GM12891 (cell line): ENCODE measurements at regions not wholly inside any gene's neighbourhood (a gene's known extent, or its start where the extent isn't known, plus 50 kb on each side); places are given as distances from the start of the nearest gene placed in this dataset.

Source experiments
- POLR2A ChIP-seq: IDR thresholded peaks from 2 replicates; pipeline ENCODE4 v1.6.1; 2011; ENCODE audit warnings: low read depth, low read length, control low read depth
- POLR2AphosphoS5 ChIP-seq: IDR thresholded peaks from 2 replicates; pipeline ENCODE4 v1.6.1; 2011; ENCODE audit warnings: low read depth, low read length, control low read depth

DNA sequence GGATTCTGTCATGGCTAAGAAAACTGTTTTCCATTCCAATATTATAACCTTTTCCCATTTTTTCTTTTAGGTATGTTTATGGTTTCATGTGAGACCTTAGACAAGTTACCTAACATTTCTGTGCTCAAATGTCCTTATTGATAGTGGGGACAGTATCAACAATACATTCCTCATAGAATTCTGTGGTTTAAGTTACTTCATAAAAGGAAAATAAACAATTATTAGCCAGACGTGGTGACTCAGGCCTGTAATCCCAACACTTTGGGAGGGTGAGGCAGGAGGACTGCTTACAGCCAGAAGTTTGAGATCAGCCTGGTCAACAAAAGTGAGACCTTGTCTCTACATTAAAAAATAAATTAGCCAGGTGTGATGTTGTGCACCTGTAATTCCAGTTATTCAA lies 436.8 kb upstream of the CNTN4 start:
- TF ChIP-seq POLR2AphosphoS5 (no peak), POLR2A (no peak)
